ENCODE measurements at regions not wholly inside any gene's neighbourhood (a gene's known extent, or its start where the extent isn't known, plus 50 kb on each side); places are given as distances from the start of the nearest gene placed in this dataset.

DNA sequence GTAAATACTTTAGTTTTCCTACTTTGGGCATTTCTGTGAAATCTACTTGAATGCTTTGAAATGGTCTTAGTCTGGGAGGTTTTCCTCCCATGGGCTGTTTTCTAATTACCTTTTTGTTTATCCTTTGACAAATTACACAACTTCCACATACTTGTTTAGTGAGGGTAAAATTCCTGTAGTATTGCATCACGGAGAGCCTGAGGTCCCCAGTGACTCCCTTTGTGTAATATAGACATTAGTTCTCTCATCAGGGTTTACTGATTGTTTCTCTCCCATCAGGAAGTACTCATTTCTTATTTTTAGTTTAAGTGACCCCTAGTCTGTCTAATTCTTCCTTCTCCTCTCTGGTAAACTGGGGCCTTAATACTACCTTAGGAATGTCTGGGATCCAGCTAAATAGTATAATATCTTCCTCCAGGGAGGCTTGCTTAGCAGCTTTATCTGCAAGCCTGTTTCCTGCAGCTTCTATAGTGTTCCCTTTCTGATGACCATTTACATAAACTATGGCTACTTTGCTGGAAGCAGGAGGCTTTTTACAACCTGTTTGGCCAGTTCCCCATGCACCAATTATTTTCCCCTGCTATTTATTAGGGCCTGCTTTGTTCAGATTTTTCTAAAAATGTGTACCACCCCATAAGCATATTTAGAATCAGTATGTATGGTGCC is 87.2 kb upstream of the XCR1 start:
- no CpG with 5 or more reads among the region's 1 CpG for WGBS, 2 experiments (ENCODE audit: extremely low coverage in 2 of 2, insufficient read length in 1 of 2)
- Histone ChIP-seq H4K20me1 (ENCODE audit: insufficient read depth, low read length) (no peaks in the 10 kb centered on the region), H2AK9ac (replicated peaks; ENCODE audit: low read depth, low read length, poor library complexity) (no peak overlapping the region), H4K91ac (ENCODE audit: insufficient read depth, low read depth, low read length) (0 out of 2 replicates have a peak overlapping the region, but pooled peaks have one; percentile 56), H2BK120ac (ENCODE audit: low read depth, low read length) (peak overlapping the region; percentile 50; the same call in 1 of the 2 replicates), H3K9me3 (ENCODE audit: control insufficient read depth, insufficient read depth, low read length) (peaks cover 9% of the 10 kb centered on the region), H4K8ac (ENCODE audit: low read depth in 2 of 2, low read length in 2 of 2) (peak overlapping the region; percentile 51 to 71; a peak in 3 of 4 replicates), H3K56ac (ENCODE audit: extremely low read depth, insufficient read depth, low read length) (no peak overlapping the region), H3K4me1 (ENCODE audit: control insufficient read depth, insufficient read depth, low read length) (peaks cover 2% of the 10 kb centered on the region; the same call in 1 of the 2 replicates), H3K4me2 (ENCODE audit: low read depth, low read length) (no peak overlapping the region; the same call in 1 of the 2 replicates), H2BK5ac (ENCODE audit: low read depth, low read length, poor library complexity, severe bottlenecking) (peak overlapping the region; percentile 83), H4K5ac (ENCODE audit: low read depth, low read length) (peak overlapping the region; percentile 57; the same call in 1 of the 2 replicates), H3K27me3 (ENCODE audit: control insufficient read depth, insufficient read depth, low read length) (no peaks in the 10 kb centered on the region), H3K27ac (ENCODE audit: insufficient read depth, low read length) (peak overlapping the region; percentile 43), H3K79me1 (ENCODE audit: low read depth in 1 of 2, low read length in 2 of 2) (no peaks in the 10 kb centered on the region), H3K23ac (ENCODE audit: low read depth, low read length) (no peak overlapping the region), H3K9ac (ENCODE audit: low read depth, low read length) (no peak overlapping the region), H3K4me3 (ENCODE audit: insufficient read depth, low read depth, low read length) (no peak overlapping the region), H2AK5ac (ENCODE audit: low read depth, low read length) (0 out of 2 replicates have a peak overlapping the region, but pooled peaks have one; percentile 4), H3K14ac (replicated peaks; ENCODE audit: low read depth, low read length) (0 out of 2 replicates have a peak overlapping the region, but pooled peaks have one; percentile 25), H3K18ac (ENCODE audit: low read depth, low read length) (peak overlapping the region; percentile 84; the same call in 1 of the 2 replicates), H3K36me3 (ENCODE audit: control insufficient read depth, insufficient read depth, low read length) (no peaks in the 10 kb centered on the region), H2BK20ac (ENCODE audit: low read depth, low read length) (peak overlapping the region; percentile 46), H2BK15ac (ENCODE audit: low read depth, low read length) (no peak overlapping the region), H3K4ac (ENCODE audit: low read depth, low read length) (peak overlapping the region; percentile 8; the same call in 1 of the 2 replicates), H2AFZ (replicated peaks; ENCODE audit: low read length, poor library complexity) (no peak overlapping the region), H3K9me1 (ENCODE audit: insufficient read depth, low read length) (no peaks in the 10 kb centered on the region)
- ATAC-seq (ENCODE audit: low read depth) (peak; percentile 73), DNase-seq (peak; percentile 76)
- intact Hi-C loops (cut with micrococcal nuclease): no loop called here
- TF ChIP-seq CEBPB (IDR thresholded peaks at IDR 0.05; ENCODE audit: low read depth, low read length) (peak; percentile 92), SMC3 (IDR thresholded peaks at IDR 0.05; ENCODE audit: low read depth, low read length) (no peak)
- in situ Hi-C loops (cut with MboI; ENCODE audit: low sequenced_read_pairs): no loop called here
- no TSS peak for BruUV-seq (replicated peaks)
- ChIA-PET POLR2A (ENCODE audit: unreplicated experiment) (no interaction called here), CTCF (interaction anchor here (0.5 kb wide), 1 partner anchor 15 kb away, joined by 7 read pairs; no protein-coding TSS in a partner anchor)
- dilution Hi-C loops (cut with HindIII; ENCODE audit: low sequenced_read_pairs, unreplicated experiment): no loop called here

All from IMR-90 (cell line).